HFFc6 (cell line): ENCODE measurements at regions not wholly inside any gene's neighbourhood (a gene's known extent, or its start where the extent isn't known, plus 50 kb on each side); places are given as distances from the start of the nearest gene placed in this dataset.

ENCODE experiments used
- DNase-seq: peaks from one replicate; pipeline ENCODE4 v3.0.0-alpha.2; 2018
- H3K27ac Mint-ChIP-seq: 2 replicates; pipeline ENCODE4 v1.8.0; 2020; ENCODE audit warnings: mild to moderate bottlenecking, mixed read lengths
- H3K27me3 Mint-ChIP-seq: 2 replicates; pipeline ENCODE4 v1.8.0; 2021; ENCODE audit warnings: mild to moderate bottlenecking, moderate library complexity, mixed read lengths; ENCODE audit not compliant: insufficient read depth
- H3K36me3 Mint-ChIP-seq: 2 replicates; pipeline ENCODE4 v1.8.0; 2021; ENCODE audit warnings: low read depth, mixed read lengths
- H3K4me1 Mint-ChIP-seq: 2 replicates; pipeline ENCODE4 v1.8.0; 2020; ENCODE audit warnings: low read depth, mixed read lengths
- H3K4me3 Mint-ChIP-seq: 2 replicates; pipeline ENCODE4 v1.8.0; 2020; ENCODE audit warnings: mild to moderate bottlenecking, moderate library complexity, mixed read lengths
- H3K9me3 Mint-ChIP-seq: 2 replicates; pipeline ENCODE4 v1.8.0; 2020; ENCODE audit warnings: mild to moderate bottlenecking, mixed read lengths
- TF ChIP-seq, protein P1 (sequence below): fragments of 200-600 bp; sonication (generic); IDR thresholded peaks from 2 replicates; pipeline ENCODE4 v1.5.0; 2021; ENCODE audit warnings: antibody characterized with exemption, mild to moderate bottlenecking

DNA sequence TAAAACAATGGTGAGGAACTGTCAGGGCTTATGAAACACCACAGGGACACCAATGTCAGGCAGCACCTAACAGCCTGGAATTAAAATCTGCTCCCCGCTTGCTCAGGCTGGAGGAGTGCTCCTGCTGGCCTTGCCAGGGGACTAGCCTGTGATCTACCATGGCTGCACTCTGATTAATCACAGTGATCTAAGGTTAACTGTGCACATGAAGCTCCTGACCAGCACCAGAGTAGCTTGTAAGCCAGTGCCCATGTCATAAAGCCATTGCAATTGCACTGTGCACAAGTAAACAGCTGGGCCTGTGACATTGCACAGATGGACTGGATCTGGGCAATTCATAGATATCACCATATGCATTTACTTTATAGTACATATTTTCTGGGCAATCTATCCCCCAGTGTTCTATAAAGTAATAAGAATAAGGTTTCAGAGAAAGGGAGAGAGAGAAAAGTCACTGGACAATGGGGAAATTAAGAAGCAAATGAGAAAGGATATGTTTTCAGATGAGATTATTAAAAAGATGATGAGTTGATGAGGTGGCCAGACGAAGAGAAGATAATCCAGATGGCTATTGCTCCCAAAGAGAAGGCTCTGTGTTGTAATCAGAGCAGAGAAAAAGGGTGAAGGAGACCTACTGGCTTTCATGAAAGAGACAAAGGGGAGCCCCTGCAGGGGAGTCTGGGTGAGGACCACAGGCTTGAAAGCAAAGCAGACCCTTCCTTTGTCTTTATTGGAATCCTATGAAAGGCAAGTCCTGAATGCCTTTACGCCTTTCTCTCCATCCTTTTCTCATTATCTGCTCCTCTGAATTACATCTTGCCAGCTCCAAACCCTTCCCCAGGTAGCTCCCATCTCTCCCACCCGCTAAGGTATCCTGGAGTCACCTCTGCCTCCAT, 145.8 kb downstream of the SLC38A6 start:
- H3K27ac Mint-ChIP-seq, result no peak overlapping the region
- TF ChIP-seq, protein P1, sequence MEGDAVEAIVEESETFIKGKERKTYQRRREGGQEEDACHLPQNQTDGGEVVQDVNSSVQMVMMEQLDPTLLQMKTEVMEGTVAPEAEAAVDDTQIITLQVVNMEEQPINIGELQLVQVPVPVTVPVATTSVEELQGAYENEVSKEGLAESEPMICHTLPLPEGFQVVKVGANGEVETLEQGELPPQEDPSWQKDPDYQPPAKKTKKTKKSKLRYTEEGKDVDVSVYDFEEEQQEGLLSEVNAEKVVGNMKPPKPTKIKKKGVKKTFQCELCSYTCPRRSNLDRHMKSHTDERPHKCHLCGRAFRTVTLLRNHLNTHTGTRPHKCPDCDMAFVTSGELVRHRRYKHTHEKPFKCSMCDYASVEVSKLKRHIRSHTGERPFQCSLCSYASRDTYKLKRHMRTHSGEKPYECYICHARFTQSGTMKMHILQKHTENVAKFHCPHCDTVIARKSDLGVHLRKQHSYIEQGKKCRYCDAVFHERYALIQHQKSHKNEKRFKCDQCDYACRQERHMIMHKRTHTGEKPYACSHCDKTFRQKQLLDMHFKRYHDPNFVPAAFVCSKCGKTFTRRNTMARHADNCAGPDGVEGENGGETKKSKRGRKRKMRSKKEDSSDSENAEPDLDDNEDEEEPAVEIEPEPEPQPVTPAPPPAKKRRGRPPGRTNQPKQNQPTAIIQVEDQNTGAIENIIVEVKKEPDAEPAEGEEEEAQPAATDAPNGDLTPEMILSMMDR, result no peak
- no peaks in the 10 kb centered on the region for H3K9me3 Mint-ChIP-seq
- peaks cover 22% of the 10 kb centered on the region for H3K4me1 Mint-ChIP-seq
- H3K36me3 Mint-ChIP-seq, result no peaks in the 10 kb centered on the region
- H3K27me3 Mint-ChIP-seq, result peaks cover 5% of the 10 kb centered on the region
- no peak for DNase-seq
- no peak overlapping the region for H3K4me3 Mint-ChIP-seq

DNA sequence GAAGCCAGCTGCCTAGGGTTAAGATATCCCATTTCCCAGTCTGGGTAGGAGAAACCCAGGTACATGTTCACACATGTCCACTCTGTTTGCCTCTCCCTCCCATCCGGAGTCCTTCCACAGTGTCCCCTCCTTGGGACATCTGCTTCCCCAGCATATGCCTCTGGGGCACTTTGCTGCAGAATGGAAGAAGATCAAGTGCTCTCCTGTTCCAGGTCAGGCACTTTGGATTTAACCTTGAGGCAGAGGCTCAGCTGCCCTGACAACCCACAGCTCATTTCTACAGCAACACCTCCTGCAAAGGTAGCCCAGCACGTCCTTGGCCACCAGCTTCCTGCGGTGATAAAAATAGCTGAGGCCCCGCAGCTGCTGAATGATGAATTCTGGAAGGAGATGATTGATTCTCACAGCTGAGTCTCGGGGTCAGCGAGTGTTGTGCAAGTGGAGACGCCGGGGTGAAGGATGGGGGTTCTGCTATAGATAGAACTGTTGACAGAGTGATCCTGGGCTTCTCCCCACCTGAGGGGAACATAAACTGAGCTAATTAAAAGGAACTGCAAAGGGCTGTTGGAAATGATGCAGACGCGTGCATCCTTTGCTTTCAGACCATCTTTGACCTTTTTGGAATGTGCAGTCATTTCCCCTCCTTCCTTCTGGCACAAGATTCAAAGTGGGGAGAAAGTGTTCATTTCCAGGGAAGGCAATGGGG, 145.0 kb downstream of the SLC38A6 start:
- Mint-ChIP-seq H3K9me3 (no peaks in the 10 kb centered on the region), H3K4me3 (no peak overlapping the region), H3K27ac (no peak overlapping the region)

DNA sequence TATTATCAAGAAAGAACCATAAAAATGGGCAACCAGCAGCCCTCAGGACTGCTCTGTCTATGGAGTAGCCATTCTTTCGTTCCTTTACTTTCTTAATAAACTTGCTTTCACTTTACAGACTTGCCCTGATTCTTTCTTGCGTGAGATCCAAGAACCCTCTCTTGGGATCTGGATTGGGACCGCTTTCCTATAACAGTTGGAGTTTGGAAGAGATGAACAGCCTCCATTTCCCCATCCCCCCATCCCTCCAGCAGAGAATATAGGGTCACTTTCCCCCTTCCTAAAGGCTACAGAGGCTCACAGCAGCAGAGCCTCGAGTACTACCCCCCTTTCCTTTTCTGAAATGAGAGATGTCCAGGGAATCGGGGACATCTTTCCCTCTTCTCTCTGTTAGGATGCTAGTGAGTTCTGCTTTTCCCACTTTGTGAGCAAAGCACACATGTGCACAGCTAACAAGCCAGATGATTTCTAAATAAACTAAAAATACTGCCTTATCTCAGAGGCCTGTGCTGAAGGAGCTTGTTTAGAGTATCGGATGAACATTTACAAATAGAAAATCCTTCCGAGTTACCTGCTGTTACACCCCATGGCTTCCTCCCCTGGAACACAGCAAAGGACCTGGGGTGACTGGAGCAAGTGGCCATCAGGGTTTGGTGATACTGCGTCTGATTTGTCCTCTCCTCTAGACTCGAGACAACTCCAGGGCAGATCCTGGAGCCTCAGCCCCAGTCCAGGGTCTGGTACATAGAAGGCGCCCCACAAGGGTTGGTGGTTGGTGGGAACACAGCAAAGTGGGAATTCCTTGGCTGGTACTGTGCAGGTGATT, 144.2 kb downstream of the SLC38A6 start:
- Mint-ChIP-seq H3K9me3 (no peaks in the 10 kb centered on the region), H3K36me3 (no peaks in the 10 kb centered on the region), H3K27ac (no peak overlapping the region), H3K4me1 (peaks cover 21% of the 10 kb centered on the region), H3K4me3 (no peak overlapping the region; the same call in 1 of the 2 replicates), H3K27me3 (peaks cover 5% of the 10 kb centered on the region)
- no peak for DNase-seq
- TF ChIP-seq, protein P1, result no peak

More for the DNA sequence above, 145.0 kb downstream of the SLC38A6 start:
- Mint-ChIP-seq H3K36me3 (no peaks in the 10 kb centered on the region), H3K27me3 (peaks cover 5% of the 10 kb centered on the region), H3K4me1 (peaks cover 21% of the 10 kb centered on the region)
- TF ChIP-seq, protein P1, result no peak
- no peak for DNase-seq

DNA sequence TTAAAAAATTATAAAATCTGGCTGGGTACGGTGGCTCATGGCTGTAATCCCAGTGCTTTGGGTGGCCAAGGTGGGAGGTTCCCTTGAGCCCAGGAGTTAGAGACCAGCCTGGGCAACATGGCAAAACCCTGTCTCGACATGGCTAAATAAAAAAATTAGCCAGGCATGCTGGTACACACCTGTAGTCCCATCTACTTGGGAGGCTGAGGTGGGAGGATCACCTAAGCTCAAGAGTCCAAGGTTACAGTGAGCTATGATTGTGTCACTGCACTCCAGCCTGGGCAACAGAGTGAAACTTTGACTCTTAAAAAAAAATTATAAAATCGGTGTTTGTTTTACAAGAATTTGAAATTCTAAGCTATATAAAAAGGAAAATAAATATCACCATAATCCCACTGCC, 141.8 kb downstream of the SLC38A6 start:
- Mint-ChIP-seq H3K27me3 (peaks cover 1% of the 10 kb centered on the region; the same call in 1 of the 2 replicates), H3K27ac (no peak overlapping the region), H3K9me3 (no peaks in the 10 kb centered on the region), H3K4me1 (peaks cover 11% of the 10 kb centered on the region; the same call in 1 of the 2 replicates), H3K36me3 (no peaks in the 10 kb centered on the region), H3K4me3 (no peak overlapping the region)
- no peak for DNase-seq
- TF ChIP-seq, protein P1, result no peak

DNA sequence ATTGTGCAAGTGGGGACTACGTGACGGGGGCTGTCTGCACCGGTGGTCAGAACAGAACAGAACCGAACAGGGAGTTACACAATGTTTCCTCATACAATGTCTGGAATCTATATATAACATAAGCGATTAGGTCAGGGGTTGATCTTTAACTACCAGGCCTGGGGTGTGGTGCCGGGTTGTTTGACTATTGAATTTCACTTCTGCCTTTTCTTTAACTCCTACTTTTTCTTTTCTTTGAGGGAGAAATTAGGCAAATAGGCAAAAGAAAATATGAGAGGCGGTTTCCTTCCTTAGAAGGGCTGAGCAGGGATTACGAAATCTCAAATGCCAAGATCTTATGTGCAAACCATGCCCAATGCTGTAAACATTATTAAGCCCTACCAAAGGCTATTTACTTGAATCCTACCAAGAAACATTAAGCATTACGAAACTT, 140.3 kb downstream of the SLC38A6 start:
- H3K9me3 Mint-ChIP-seq, result no peaks in the 10 kb centered on the region
- TF ChIP-seq, protein P1, result no peak
- H3K36me3 Mint-ChIP-seq, result no peaks in the 10 kb centered on the region
- no peak overlapping the region for H3K4me3 Mint-ChIP-seq
- no peak overlapping the region for H3K27ac Mint-ChIP-seq
- H3K27me3 Mint-ChIP-seq, result peaks cover 1% of the 10 kb centered on the region; the same call in 1 of the 2 replicates
- no peak for DNase-seq
- H3K4me1 Mint-ChIP-seq, result peaks cover 7% of the 10 kb centered on the region; the same call in 1 of the 2 replicates
